IMR-90 (cell line): ENCODE measurements at regions not wholly inside any gene's neighbourhood (a gene's known extent, or its start where the extent isn't known, plus 50 kb on each side); places are given as distances from the start of the nearest gene placed in this dataset.

Experiments
- ATAC-seq: fragments of 200-7000 bp; cut with Tn5 transposase; 2 replicates; pipeline ENCODE4 v1.9.1; 2020; ENCODE audit warnings: low read depth, mild to moderate bottlenecking, moderate library complexity
- BruUV-seq: library from RNA; stranded (reverse); fragments of 400-500 nt; replicated peaks from 2 replicates; lab custom pipeline; 2021; lab: Mats Ljungman, UMichigan
- CTCF ChIA-PET: fragments of 300-600 bp; formaldehyde crosslinking; extraction: SDS; loops from one replicate; lab custom pipeline; 2021; ENCODE audit warnings: antibody characterized with exemption; lab: Yijun Ruan, JAX
- POLR2A ChIA-PET: fragments of 300-600 bp; sonication (Branson Sonifier 250); formaldehyde crosslinking; loops from one replicate; lab custom pipeline; 2022; ENCODE audit warnings: antibody characterized with exemption; ENCODE audit not compliant: unreplicated experiment; lab: Charles Lee
- DNase-seq: peaks from one replicate; pipeline ENCODE4 v3.0.0; 2013
- H2AFZ ChIP-seq: replicated peaks from 2 replicates; pipeline ENCODE3; 2013; ENCODE audit warnings: low read length, mild to moderate bottlenecking; ENCODE audit not compliant: poor library complexity
- H2AK5ac ChIP-seq: 2 replicates; pipeline ENCODE4 v1.6.1; 2013; ENCODE audit warnings: low read depth, low read length, inconsistent platforms
- H2AK9ac ChIP-seq: replicated peaks from 2 replicates; pipeline ENCODE3; 2013; ENCODE audit warnings: mild to moderate bottlenecking, low read depth, low read length, moderate library complexity; ENCODE audit not compliant: poor library complexity
- H2BK120ac ChIP-seq: 2 replicates; pipeline ENCODE4 v1.6.1; 2013; ENCODE audit warnings: low read depth, low read length, inconsistent platforms
- H2BK15ac ChIP-seq: 3 replicates; pipeline ENCODE4 v1.6.1; 2013; ENCODE audit warnings: low read depth, low read length, inconsistent platforms
- H2BK20ac ChIP-seq: 2 replicates; pipeline ENCODE4 v1.6.1; 2013; ENCODE audit warnings: low read depth, mild to moderate bottlenecking, inconsistent platforms, low read length, moderate library complexity
- H2BK5ac ChIP-seq: 2 replicates; pipeline ENCODE4 v1.6.1; 2013; ENCODE audit warnings: mild to moderate bottlenecking, low read depth, low read length, inconsistent platforms; ENCODE audit not compliant: poor library complexity, severe bottlenecking
- H3K14ac ChIP-seq: replicated peaks from 2 replicates; pipeline ENCODE4 v1.6.1; 2013; ENCODE audit warnings: low read depth, low read length, inconsistent platforms
- H3K18ac ChIP-seq: 2 replicates; pipeline ENCODE4 v1.6.1; 2013; ENCODE audit warnings: low read depth, low read length, control low read depth
- H3K23ac ChIP-seq: 2 replicates; pipeline ENCODE4 v1.6.1; 2013; ENCODE audit warnings: low read depth, low read length, inconsistent platforms
- H3K27ac ChIP-seq: 2 replicates; pipeline ENCODE4 v1.5.1; 2013; ENCODE audit warnings: mild to moderate bottlenecking, control low read depth, low read length; ENCODE audit not compliant: insufficient read depth
- H3K27me3 ChIP-seq: 2 replicates; pipeline ENCODE4 v1.6.1; 2013; ENCODE audit warnings: low read length; ENCODE audit not compliant: control insufficient read depth, insufficient read depth
- H3K36me3 ChIP-seq: 2 replicates; pipeline ENCODE4 v1.6.1; 2013; ENCODE audit warnings: low read length, mixed read lengths; ENCODE audit not compliant: control insufficient read depth, insufficient read depth
- H3K4ac ChIP-seq: 2 replicates; pipeline ENCODE4 v1.6.1; 2013; ENCODE audit warnings: low read depth, low read length, inconsistent platforms
- H3K4me1 ChIP-seq: 2 replicates; pipeline ENCODE4 v1.6.1; 2013; ENCODE audit warnings: low read length, mixed read lengths; ENCODE audit not compliant: control insufficient read depth, insufficient read depth
- H3K4me2 ChIP-seq: 2 replicates; pipeline ENCODE4 v1.6.1; 2013; ENCODE audit warnings: low read depth, mild to moderate bottlenecking, control low read depth, low read length, moderate library complexity
- H3K4me3 ChIP-seq: 2 replicates; pipeline ENCODE4 v1.5.1; 2013; ENCODE audit warnings: low read depth, mild to moderate bottlenecking, control low read depth, low read length, moderate library complexity; ENCODE audit not compliant: insufficient read depth
- H3K56ac ChIP-seq: 2 replicates; pipeline ENCODE4 v1.6.1; 2013; ENCODE audit warnings: low read length, inconsistent platforms; ENCODE audit not compliant: insufficient read depth; ENCODE audit errors: extremely low read depth
- H3K79me1 ChIP-seq, 2 experiments: 2 replicates each; pipeline ENCODE4 v1.6.1; 2013; ENCODE audit warnings: low read length in 2 of 2, inconsistent platforms in 1 of 2, low read depth in 1 of 2
- H3K9ac ChIP-seq: 2 replicates; pipeline ENCODE4 v1.6.1; 2013; ENCODE audit warnings: low read depth, low read length, control low read depth
- H3K9me1 ChIP-seq: 2 replicates; pipeline ENCODE4 v1.6.1; 2013; ENCODE audit warnings: low read length, inconsistent platforms; ENCODE audit not compliant: insufficient read depth
- H3K9me3 ChIP-seq: 2 replicates; pipeline ENCODE4 v1.6.1; 2013; ENCODE audit warnings: low read length; ENCODE audit not compliant: control insufficient read depth, insufficient read depth
- H4K20me1 ChIP-seq: 2 replicates; pipeline ENCODE4 v1.6.1; 2013; ENCODE audit warnings: low read length, inconsistent platforms; ENCODE audit not compliant: insufficient read depth
- H4K5ac ChIP-seq: 2 replicates; pipeline ENCODE4 v1.6.1; 2013; ENCODE audit warnings: mild to moderate bottlenecking, low read depth, low read length, control low read depth
- H4K8ac ChIP-seq, 2 experiments: 2 replicates each; pipeline ENCODE4 v1.6.1; 2013; ENCODE audit warnings: low read depth in 2 of 2, low read length in 2 of 2, control low read depth in 1 of 2, inconsistent platforms in 1 of 2
- H4K91ac ChIP-seq: 2 replicates; pipeline ENCODE4 v1.6.1; 2013; ENCODE audit warnings: low read depth, low read length, inconsistent platforms; ENCODE audit not compliant: insufficient read depth
- CEBPB ChIP-seq: IDR thresholded peaks from 2 replicates; pipeline ENCODE4 v1.6.1; 2012; ENCODE audit warnings: low read depth, low read length, improper control_type of control experiment
- CTCF ChIP-seq: conservative IDR thresholded peaks from 2 replicates; pipeline ENCODE4 v1.5.1; 2012; ENCODE audit warnings: mild to moderate bottlenecking, low read depth, low read length, improper control_type of control experiment
- FOS ChIP-seq: fragments of 150-350 bp; IDR thresholded peaks from 2 replicates; pipeline ENCODE4 v1.6.1; 2016; ENCODE audit warnings: low read depth, low read length
- MAFK ChIP-seq: IDR thresholded peaks from 2 replicates; pipeline ENCODE4 v1.6.1; 2012; ENCODE audit warnings: low read depth, low read length, improper control_type of control experiment
- MAZ ChIP-seq: IDR thresholded peaks from 2 replicates; pipeline ENCODE4 v1.6.1; 2012; ENCODE audit warnings: low read depth, mild to moderate bottlenecking, low read length, improper control_type of control experiment, moderate library complexity, borderline replicate concordance
- MXI1 ChIP-seq: IDR thresholded peaks from 2 replicates; pipeline ENCODE4 v1.6.1; 2012; ENCODE audit warnings: low read depth, mild to moderate bottlenecking, low read length, moderate library complexity, borderline replicate concordance
- POLR2A ChIP-seq: IDR thresholded peaks from 2 replicates; pipeline ENCODE4 v1.6.1; 2012; ENCODE audit warnings: mild to moderate bottlenecking, low read depth, low read length
- RAD21 ChIP-seq: IDR thresholded peaks from 2 replicates; pipeline ENCODE4 v1.6.1; 2012; ENCODE audit warnings: low read length, improper control_type of control experiment
- RFX5 ChIP-seq: IDR thresholded peaks from 2 replicates; pipeline ENCODE4 v1.8.0; 2012; ENCODE audit warnings: low read depth, mild to moderate bottlenecking, low read length, moderate library complexity
- SMC3 ChIP-seq: fragments of 150-350 bp; IDR thresholded peaks from 2 replicates; pipeline ENCODE4 v1.6.1; 2016; ENCODE audit warnings: low read depth, mild to moderate bottlenecking, antibody characterized with exemption, low read length, moderate library complexity
- WGBS, 2 experiments: methylation state at CpG; one replicate each; pipeline versions ENCODE4 v1.1.5 to v1.1.7; 2013; ENCODE audit warnings: missing lambda C conversion rate in 2 of 2; ENCODE audit not compliant: insufficient read length in 1 of 2; ENCODE audit errors: extremely low coverage in 2 of 2; 5-methylcytosine and 5-hydroxymethylcytosine counted together
- dilution Hi-C: fragments of 300-500 bp; cut with HindIII; formaldehyde crosslinking; loops from one replicate; pipeline ENCODE4 v1.14.3; 2018; ENCODE audit warnings: low sequenced_read_pairs; ENCODE audit not compliant: unreplicated experiment
- in situ Hi-C: fragments of 300-500 bp; cut with MboI; formaldehyde crosslinking; loops from 3 replicates; pipeline ENCODE4 v1.14.3; 2019; ENCODE audit warnings: low sequenced_read_pairs, inconsistent platforms, mixed read lengths
- intact Hi-C: fragments of 100-400 bp; cut with micrococcal nuclease; formaldehyde crosslinking; loops from 2 replicates; pipeline ENCODE4 v1.10.0; 2022
- TF ChIP-seq, protein P1 (sequence below): fragments of 150-350 bp; IDR thresholded peaks from 2 replicates; pipeline ENCODE4 v1.6.1; 2017; ENCODE audit warnings: mild to moderate bottlenecking, antibody characterized with exemption, low read length, low read depth
- TF ChIP-seq, protein P2 (sequence below): fragments of 150-350 bp; IDR thresholded peaks from 2 replicates; pipeline ENCODE4 v1.6.1; 2016; ENCODE audit warnings: low read depth, mild to moderate bottlenecking, low read length, moderate library complexity, borderline replicate concordance

DNA sequence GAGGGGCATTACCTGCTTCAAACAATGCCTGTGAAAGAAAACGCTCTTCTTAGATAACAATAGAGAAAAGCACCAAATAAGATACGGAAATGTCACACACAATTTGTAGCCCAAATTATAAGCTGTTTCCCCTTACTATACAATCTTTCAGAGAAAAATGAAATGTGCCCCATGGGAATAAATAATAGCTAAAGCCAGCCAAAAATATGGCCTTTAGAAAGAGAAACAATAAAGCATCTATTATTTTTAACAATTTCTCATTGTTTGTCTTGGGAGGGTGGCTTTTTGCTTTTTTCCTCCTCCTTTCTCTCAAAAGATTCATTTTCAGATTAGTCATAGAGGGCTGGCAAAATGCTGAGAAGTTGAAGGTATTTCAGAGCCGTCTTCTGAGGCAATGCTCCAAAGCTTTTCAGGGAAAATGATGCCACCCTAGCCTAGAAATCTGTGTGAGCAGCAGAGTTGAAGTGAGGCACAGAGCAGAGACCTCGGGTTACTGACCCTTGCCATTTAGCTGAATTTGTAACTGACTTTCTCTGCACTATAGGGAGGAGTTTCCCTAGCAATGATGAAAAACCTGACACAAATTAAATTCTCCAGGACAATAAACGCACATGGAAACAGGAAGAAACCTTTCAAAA, 86.3 kb upstream of the PRICKLE2 start:
- no peaks in the 10 kb centered on the region for H3K27me3 ChIP-seq
- in situ Hi-C loops (no loop called here), intact Hi-C loops (no loop called here)

More for the DNA sequence above, 86.3 kb upstream of the PRICKLE2 start:
- no TSS peak for BruUV-seq
- Histone ChIP-seq H4K8ac (no peak overlapping the region), H3K27ac (no peak overlapping the region), H3K9ac (no peak overlapping the region), H3K36me3 (no peaks in the 10 kb centered on the region), H3K4me1 (peaks cover 2% of the 10 kb centered on the region), H2AK5ac (no peak overlapping the region; the same call in 1 of the 2 replicates), H3K4ac (no peak overlapping the region), H2BK20ac (no peak overlapping the region), H3K14ac (no peak overlapping the region), H2AFZ (no peak overlapping the region), H3K18ac (no peak overlapping the region), H3K79me1 (0 out of 4 replicates have a peak, but pooled peaks cover 0 to 3% of the 10 kb centered on the region in 2 experiments), H3K56ac (no peak overlapping the region), H2BK5ac (no peak overlapping the region), H4K20me1 (no peaks in the 10 kb centered on the region), H3K4me2 (peak overlapping the region; percentile 26; the same call in 1 of the 2 replicates), H4K5ac (no peak overlapping the region), H3K9me3 (no peaks in the 10 kb centered on the region), H3K23ac (no peak overlapping the region), H2BK15ac (no peak overlapping the region), H2BK120ac (no peak overlapping the region), H2AK9ac (no peak overlapping the region), H3K9me1 (0 out of 2 replicates have a peak, but pooled peaks cover 3% of the 10 kb centered on the region), H4K91ac (no peak overlapping the region), H3K4me3 (no peak overlapping the region)
- WGBS, 2 experiments, result 20% methylated on average over 1 of the region's 5 CpGs; no CpG with 5 or more reads in 1 of the 2 experiments
- dilution Hi-C loops, result no loop called here
- ChIA-PET POLR2A (interaction anchor here (1.1 kb wide), 1 partner anchor 31 kb away, joined by 3 read pairs; no protein-coding TSS in a partner anchor), CTCF (interaction anchor here (0.7 kb wide), 1 partner anchor 341 kb away, joined by 4 read pairs; no protein-coding TSS in a partner anchor)
- peak; percentile 28 for DNase-seq
- peak; percentile 37 for ATAC-seq
- TF ChIP-seq FOS (no peak), RAD21 (no peak), POLR2A (no peak), CEBPB (no peak), MAZ (no peak), MXI1 (no peak), CTCF (no peak), MAFK (no peak), RFX5 (no peak), SMC3 (no peak)
- TF ChIP-seq, protein P1, sequence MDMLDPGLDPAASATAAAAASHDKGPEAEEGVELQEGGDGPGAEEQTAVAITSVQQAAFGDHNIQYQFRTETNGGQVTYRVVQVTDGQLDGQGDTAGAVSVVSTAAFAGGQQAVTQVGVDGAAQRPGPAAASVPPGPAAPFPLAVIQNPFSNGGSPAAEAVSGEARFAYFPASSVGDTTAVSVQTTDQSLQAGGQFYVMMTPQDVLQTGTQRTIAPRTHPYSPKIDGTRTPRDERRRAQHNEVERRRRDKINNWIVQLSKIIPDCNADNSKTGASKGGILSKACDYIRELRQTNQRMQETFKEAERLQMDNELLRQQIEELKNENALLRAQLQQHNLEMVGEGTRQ, result no peak
- TF ChIP-seq, protein P2, sequence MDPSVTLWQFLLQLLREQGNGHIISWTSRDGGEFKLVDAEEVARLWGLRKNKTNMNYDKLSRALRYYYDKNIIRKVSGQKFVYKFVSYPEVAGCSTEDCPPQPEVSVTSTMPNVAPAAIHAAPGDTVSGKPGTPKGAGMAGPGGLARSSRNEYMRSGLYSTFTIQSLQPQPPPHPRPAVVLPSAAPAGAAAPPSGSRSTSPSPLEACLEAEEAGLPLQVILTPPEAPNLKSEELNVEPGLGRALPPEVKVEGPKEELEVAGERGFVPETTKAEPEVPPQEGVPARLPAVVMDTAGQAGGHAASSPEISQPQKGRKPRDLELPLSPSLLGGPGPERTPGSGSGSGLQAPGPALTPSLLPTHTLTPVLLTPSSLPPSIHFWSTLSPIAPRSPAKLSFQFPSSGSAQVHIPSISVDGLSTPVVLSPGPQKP, result no peak
